ENCODE measurements at regions not wholly inside any gene's neighbourhood (a gene's known extent, or its start where the extent isn't known, plus 50 kb on each side); places are given as distances from the start of the nearest gene placed in this dataset.

- TF ChIP-seq POLR2A (IDR thresholded peaks at IDR 0.05; ENCODE audit: low read depth, low read length) (no peak), POU2F2 (IDR thresholded peaks at IDR 0.05; ENCODE audit: low read depth, low read length) (no peak), PAX5 (IDR thresholded peaks at IDR 0.05; ENCODE audit: insufficient read depth, low read length, severe bottlenecking) (no peak), SPI1 (IDR thresholded peaks at IDR 0.05; ENCODE audit: low read depth, low read length) (no peak), POLR2AphosphoS5 (IDR thresholded peaks at IDR 0.05; ENCODE audit: low read depth, low read length) (no peak), TAF1 (IDR thresholded peaks at IDR 0.05; ENCODE audit: low read depth, low read length) (no peak)
- DNase-seq (ENCODE audit: insufficient read length, low spot score), result no peak
- no peak for FAIRE-seq
Observed at GRCh38 chr14:101196795-101197590, 293.5 kb upstream of the RTL1 start.

- TF ChIP-seq POLR2AphosphoS5 (IDR thresholded peaks at IDR 0.05; ENCODE audit: low read depth, low read length) (no peak), TAF1 (IDR thresholded peaks at IDR 0.05; ENCODE audit: low read depth, low read length) (no peak), PAX5 (IDR thresholded peaks at IDR 0.05; ENCODE audit: insufficient read depth, low read length, severe bottlenecking) (no peak), SPI1 (IDR thresholded peaks at IDR 0.05; ENCODE audit: low read depth, low read length) (no peak), POU2F2 (IDR thresholded peaks at IDR 0.05; ENCODE audit: low read depth, low read length) (no peak), POLR2A (IDR thresholded peaks at IDR 0.05; ENCODE audit: low read depth, low read length) (no peak)
- DNase-seq (ENCODE audit: insufficient read length, low spot score) (no peak), FAIRE-seq (no peak)
Observed at GRCh38 chr14:101197595-101198397, 294.3 kb upstream of the RTL1 start.

GRCh38 chr14:101198398-101199027 is 295.0 kb upstream of the RTL1 start:
- FAIRE-seq, result no peak
- TF ChIP-seq SPI1 (IDR thresholded peaks at IDR 0.05; ENCODE audit: low read depth, low read length), result no peak
- no peak for TF ChIP-seq POU2F2 (IDR thresholded peaks at IDR 0.05; ENCODE audit: low read depth, low read length)
- TF ChIP-seq POLR2A (IDR thresholded peaks at IDR 0.05; ENCODE audit: low read depth, low read length), result no peak
- TF ChIP-seq TAF1 (IDR thresholded peaks at IDR 0.05; ENCODE audit: low read depth, low read length), result no peak
- TF ChIP-seq PAX5 (IDR thresholded peaks at IDR 0.05; ENCODE audit: insufficient read depth, low read length, severe bottlenecking), result no peak
- no peak for TF ChIP-seq POLR2AphosphoS5 (IDR thresholded peaks at IDR 0.05; ENCODE audit: low read depth, low read length)
- DNase-seq (ENCODE audit: insufficient read length, low spot score), result no peak

GRCh38 chr14:101199028-101199770 is 295.7 kb upstream of the RTL1 start:
- no peak for DNase-seq (ENCODE audit: insufficient read length, low spot score)
- no peak for TF ChIP-seq POU2F2 (IDR thresholded peaks at IDR 0.05; ENCODE audit: low read depth, low read length)
- TF ChIP-seq PAX5 (IDR thresholded peaks at IDR 0.05; ENCODE audit: insufficient read depth, low read length, severe bottlenecking), result no peak
- no peak for TF ChIP-seq POLR2AphosphoS5 (IDR thresholded peaks at IDR 0.05; ENCODE audit: low read depth, low read length)
- no peak for TF ChIP-seq POLR2A (IDR thresholded peaks at IDR 0.05; ENCODE audit: low read depth, low read length)
- TF ChIP-seq TAF1 (IDR thresholded peaks at IDR 0.05; ENCODE audit: low read depth, low read length), result no peak
- no peak for TF ChIP-seq SPI1 (IDR thresholded peaks at IDR 0.05; ENCODE audit: low read depth, low read length)
- no peak for FAIRE-seq

- DNase-seq (ENCODE audit: insufficient read length, low spot score) (no peak), FAIRE-seq (no peak)
- no peak for TF ChIP-seq TAF1 (IDR thresholded peaks at IDR 0.05; ENCODE audit: low read depth, low read length)
- no peak for TF ChIP-seq PAX5 (IDR thresholded peaks at IDR 0.05; ENCODE audit: insufficient read depth, low read length, severe bottlenecking)
- TF ChIP-seq POU2F2 (IDR thresholded peaks at IDR 0.05; ENCODE audit: low read depth, low read length), result no peak
- no peak for TF ChIP-seq POLR2AphosphoS5 (IDR thresholded peaks at IDR 0.05; ENCODE audit: low read depth, low read length)
- TF ChIP-seq POLR2A (IDR thresholded peaks at IDR 0.05; ENCODE audit: low read depth, low read length), result no peak
- TF ChIP-seq SPI1 (IDR thresholded peaks at IDR 0.05; ENCODE audit: low read depth, low read length), result no peak
Observed at GRCh38 chr14:101200008-101200649, 296.6 kb upstream of the RTL1 start.

GRCh38 chr14:101200650-101201516 is 297.4 kb upstream of the RTL1 start:
- FAIRE-seq (no peak), DNase-seq (ENCODE audit: insufficient read length, low spot score) (no peak)
- TF ChIP-seq POU2F2 (IDR thresholded peaks at IDR 0.05; ENCODE audit: low read depth, low read length) (no peak), POLR2A (IDR thresholded peaks at IDR 0.05; ENCODE audit: low read depth, low read length) (no peak), POLR2AphosphoS5 (IDR thresholded peaks at IDR 0.05; ENCODE audit: low read depth, low read length) (no peak), TAF1 (IDR thresholded peaks at IDR 0.05; ENCODE audit: low read depth, low read length) (no peak), PAX5 (IDR thresholded peaks at IDR 0.05; ENCODE audit: insufficient read depth, low read length, severe bottlenecking) (no peak), SPI1 (IDR thresholded peaks at IDR 0.05; ENCODE audit: low read depth, low read length) (no peak)

GRCh38 chr14:101201535-101202151 is 298.1 kb upstream of the RTL1 start:
- TF ChIP-seq SPI1 (IDR thresholded peaks at IDR 0.05; ENCODE audit: low read depth, low read length), result no peak
- no peak for TF ChIP-seq POLR2A (IDR thresholded peaks at IDR 0.05; ENCODE audit: low read depth, low read length)
- TF ChIP-seq POU2F2 (IDR thresholded peaks at IDR 0.05; ENCODE audit: low read depth, low read length), result no peak
- TF ChIP-seq TAF1 (IDR thresholded peaks at IDR 0.05; ENCODE audit: low read depth, low read length), result no peak
- no peak for TF ChIP-seq POLR2AphosphoS5 (IDR thresholded peaks at IDR 0.05; ENCODE audit: low read depth, low read length)
- TF ChIP-seq PAX5 (IDR thresholded peaks at IDR 0.05; ENCODE audit: insufficient read depth, low read length, severe bottlenecking), result no peak
- DNase-seq (ENCODE audit: insufficient read length, low spot score) (no peak), FAIRE-seq (no peak)
